ENCODE measurements at regions not wholly inside any gene's neighbourhood (a gene's known extent, or its start where the extent isn't known, plus 50 kb on each side); places are given as distances from the start of the nearest gene placed in this dataset.

DNA sequence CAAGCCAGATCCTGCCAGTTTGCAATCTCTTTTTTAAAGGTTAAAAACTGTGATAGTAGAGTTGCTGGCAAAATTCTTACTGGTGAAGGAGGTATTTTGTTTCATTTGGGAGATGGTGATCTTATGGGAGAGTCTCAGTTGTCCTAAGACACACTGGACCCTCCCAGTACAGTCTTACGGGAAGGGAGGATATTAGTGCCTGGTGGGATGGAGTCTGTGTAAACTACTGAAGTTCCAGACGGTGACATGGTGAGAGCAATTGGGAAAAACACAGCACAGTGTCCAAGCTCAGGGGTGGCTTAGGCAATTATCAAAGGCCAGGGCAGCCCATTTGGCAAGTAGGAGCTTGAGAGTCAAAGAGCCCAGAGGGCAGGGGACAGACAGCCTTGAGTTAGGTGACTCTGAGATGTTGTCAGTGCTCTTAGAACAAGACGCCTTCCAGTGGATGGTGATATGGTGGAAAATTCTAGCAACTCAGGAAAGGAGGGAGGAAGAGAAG lies 143.7 kb upstream of the CCDC68 start (continued):
- TF ChIP-seq, protein P1, sequence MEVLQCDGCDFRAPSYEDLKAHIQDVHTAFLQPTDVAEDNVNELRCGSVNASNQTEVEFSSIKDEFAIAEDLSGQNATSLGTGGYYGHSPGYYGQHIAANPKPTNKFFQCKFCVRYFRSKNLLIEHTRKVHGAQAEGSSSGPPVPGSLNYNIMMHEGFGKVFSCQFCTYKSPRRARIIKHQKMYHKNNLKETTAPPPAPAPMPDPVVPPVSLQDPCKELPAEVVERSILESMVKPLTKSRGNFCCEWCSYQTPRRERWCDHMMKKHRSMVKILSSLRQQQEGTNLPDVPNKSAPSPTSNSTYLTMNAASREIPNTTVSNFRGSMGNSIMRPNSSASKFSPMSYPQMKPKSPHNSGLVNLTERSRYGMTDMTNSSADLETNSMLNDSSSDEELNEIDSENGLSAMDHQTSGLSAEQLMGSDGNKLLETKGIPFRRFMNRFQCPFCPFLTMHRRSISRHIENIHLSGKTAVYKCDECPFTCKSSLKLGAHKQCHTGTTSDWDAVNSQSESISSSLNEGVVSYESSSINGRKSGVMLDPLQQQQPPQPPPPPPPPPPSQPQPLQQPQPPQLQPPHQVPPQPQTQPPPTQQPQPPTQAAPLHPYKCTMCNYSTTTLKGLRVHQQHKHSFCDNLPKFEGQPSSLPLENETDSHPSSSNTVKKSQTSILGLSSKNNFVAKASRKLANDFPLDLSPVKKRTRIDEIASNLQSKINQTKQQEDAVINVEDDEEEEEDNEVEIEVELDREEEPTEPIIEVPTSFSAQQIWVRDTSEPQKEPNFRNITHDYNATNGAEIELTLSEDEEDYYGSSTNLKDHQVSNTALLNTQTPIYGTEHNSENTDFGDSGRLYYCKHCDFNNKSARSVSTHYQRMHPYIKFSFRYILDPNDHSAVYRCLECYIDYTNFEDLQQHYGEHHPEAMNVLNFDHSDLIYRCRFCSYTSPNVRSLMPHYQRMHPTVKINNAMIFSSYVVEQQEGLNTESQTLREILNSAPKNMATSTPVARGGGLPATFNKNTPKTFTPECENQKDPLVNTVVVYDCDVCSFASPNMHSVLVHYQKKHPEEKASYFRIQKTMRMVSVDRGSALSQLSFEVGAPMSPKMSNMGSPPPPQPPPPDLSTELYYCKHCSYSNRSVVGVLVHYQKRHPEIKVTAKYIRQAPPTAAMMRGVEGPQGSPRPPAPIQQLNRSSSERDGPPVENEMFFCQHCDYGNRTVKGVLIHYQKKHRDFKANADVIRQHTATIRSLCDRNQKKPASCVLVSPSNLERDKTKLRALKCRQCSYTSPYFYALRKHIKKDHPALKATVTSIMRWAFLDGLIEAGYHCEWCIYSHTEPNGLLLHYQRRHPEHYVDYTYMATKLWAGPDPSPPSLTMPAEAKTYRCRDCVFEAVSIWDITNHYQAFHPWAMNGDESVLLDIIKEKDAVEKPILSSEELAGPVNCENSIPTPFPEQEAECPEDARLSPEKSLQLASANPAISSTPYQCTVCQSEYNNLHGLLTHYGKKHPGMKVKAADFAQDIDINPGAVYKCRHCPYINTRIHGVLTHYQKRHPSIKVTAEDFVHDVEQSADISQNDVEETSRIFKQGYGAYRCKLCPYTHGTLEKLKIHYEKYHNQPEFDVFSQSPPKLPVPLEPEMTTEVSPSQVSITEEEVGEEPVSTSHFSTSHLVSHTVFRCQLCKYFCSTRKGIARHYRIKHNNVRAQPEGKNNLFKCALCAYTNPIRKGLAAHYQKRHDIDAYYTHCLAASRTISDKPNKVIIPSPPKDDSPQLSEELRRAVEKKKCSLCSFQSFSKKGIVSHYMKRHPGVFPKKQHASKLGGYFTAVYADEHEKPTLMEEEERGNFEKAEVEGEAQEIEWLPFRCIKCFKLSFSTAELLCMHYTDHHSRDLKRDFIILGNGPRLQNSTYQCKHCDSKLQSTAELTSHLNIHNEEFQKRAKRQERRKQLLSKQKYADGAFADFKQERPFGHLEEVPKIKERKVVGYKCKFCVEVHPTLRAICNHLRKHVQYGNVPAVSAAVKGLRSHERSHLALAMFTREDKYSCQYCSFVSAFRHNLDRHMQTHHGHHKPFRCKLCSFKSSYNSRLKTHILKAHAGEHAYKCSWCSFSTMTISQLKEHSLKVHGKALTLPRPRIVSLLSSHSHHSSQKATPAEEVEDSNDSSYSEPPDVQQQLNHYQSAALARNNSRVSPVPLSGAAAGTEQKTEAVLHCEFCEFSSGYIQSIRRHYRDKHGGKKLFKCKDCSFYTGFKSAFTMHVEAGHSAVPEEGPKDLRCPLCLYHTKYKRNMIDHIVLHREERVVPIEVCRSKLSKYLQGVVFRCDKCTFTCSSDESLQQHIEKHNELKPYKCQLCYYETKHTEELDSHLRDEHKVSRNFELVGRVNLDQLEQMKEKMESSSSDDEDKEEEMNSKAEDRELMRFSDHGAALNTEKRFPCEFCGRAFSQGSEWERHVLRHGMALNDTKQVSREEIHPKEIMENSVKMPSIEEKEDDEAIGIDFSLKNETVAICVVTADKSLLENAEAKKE (CRISPR knock-in tag; IDR thresholded peaks at IDR 0.05): no peak
- TF ChIP-seq ZNF331 (CRISPR knock-in tag; IDR thresholded peaks at IDR 0.05; ENCODE audit: low read depth) (no peak), POLR2AphosphoS5 (IDR thresholded peaks at IDR 0.05; ENCODE audit: low read depth) (no peak), CREB1 (CRISPR knock-in tag; IDR thresholded peaks at IDR 0.05; ENCODE audit: low read depth) (no peak), JUNB (IDR thresholded peaks at IDR 0.05; ENCODE audit: unreplicated experiment) (no peak), STAT1 (IDR thresholded peaks at IDR 0.05; ENCODE audit: unreplicated experiment) (no peak), ZNF114 (CRISPR knock-in tag; IDR thresholded peaks at IDR 0.05) (no peak), EZH2 (IDR thresholded peaks at IDR 0.05; ENCODE audit: low read depth, unreplicated experiment) (no peak)

DNA sequence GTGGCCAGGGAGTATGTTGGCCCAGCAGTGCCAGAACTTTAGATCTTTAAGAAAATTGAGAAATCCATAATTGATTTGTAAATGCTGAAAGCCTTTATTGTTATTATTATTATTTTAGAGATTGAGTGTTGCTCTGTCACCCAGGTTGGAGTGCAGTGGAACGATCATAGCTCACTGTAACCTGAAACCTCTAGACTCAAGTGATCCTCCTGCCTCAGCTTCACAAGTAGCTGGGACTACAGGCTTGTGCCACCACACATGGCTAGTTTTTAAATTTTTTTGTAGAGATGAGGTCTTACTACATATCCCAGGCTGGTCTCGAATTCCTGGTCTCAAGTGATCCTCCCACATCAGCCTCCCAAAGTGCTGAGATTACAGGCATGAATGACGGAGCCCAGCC lies 143.2 kb upstream of the CCDC68 start:
- no peak overlapping the region for H2AFZ ChIP-seq
- no peaks in the 10 kb centered on the region for H3K27me3 Mint-ChIP-seq (ENCODE audit: insufficient read depth, low read depth, poor library complexity)
- TF ChIP-seq JUNB (IDR thresholded peaks at IDR 0.05; ENCODE audit: unreplicated experiment): no peak
- no peak for TF ChIP-seq STAT1 (IDR thresholded peaks at IDR 0.05; ENCODE audit: unreplicated experiment)
- no peak for TF ChIP-seq NANOG (IDR thresholded peaks at IDR 0.05; ENCODE audit: borderline replicate concordance)
- TF ChIP-seq, protein P2, sequence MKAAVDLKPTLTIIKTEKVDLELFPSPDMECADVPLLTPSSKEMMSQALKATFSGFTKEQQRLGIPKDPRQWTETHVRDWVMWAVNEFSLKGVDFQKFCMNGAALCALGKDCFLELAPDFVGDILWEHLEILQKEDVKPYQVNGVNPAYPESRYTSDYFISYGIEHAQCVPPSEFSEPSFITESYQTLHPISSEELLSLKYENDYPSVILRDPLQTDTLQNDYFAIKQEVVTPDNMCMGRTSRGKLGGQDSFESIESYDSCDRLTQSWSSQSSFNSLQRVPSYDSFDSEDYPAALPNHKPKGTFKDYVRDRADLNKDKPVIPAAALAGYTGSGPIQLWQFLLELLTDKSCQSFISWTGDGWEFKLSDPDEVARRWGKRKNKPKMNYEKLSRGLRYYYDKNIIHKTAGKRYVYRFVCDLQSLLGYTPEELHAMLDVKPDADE (IDR thresholded peaks at IDR 0.05): no peak
- no peak for TF ChIP-seq ZNF114 (CRISPR knock-in tag; IDR thresholded peaks at IDR 0.05)
- TF ChIP-seq, protein P3, sequence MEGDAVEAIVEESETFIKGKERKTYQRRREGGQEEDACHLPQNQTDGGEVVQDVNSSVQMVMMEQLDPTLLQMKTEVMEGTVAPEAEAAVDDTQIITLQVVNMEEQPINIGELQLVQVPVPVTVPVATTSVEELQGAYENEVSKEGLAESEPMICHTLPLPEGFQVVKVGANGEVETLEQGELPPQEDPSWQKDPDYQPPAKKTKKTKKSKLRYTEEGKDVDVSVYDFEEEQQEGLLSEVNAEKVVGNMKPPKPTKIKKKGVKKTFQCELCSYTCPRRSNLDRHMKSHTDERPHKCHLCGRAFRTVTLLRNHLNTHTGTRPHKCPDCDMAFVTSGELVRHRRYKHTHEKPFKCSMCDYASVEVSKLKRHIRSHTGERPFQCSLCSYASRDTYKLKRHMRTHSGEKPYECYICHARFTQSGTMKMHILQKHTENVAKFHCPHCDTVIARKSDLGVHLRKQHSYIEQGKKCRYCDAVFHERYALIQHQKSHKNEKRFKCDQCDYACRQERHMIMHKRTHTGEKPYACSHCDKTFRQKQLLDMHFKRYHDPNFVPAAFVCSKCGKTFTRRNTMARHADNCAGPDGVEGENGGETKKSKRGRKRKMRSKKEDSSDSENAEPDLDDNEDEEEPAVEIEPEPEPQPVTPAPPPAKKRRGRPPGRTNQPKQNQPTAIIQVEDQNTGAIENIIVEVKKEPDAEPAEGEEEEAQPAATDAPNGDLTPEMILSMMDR (conservative IDR thresholded peaks at IDR 0.05; ENCODE audit: low read depth in 2 of 2): no peak
- TF ChIP-seq, protein P4, sequence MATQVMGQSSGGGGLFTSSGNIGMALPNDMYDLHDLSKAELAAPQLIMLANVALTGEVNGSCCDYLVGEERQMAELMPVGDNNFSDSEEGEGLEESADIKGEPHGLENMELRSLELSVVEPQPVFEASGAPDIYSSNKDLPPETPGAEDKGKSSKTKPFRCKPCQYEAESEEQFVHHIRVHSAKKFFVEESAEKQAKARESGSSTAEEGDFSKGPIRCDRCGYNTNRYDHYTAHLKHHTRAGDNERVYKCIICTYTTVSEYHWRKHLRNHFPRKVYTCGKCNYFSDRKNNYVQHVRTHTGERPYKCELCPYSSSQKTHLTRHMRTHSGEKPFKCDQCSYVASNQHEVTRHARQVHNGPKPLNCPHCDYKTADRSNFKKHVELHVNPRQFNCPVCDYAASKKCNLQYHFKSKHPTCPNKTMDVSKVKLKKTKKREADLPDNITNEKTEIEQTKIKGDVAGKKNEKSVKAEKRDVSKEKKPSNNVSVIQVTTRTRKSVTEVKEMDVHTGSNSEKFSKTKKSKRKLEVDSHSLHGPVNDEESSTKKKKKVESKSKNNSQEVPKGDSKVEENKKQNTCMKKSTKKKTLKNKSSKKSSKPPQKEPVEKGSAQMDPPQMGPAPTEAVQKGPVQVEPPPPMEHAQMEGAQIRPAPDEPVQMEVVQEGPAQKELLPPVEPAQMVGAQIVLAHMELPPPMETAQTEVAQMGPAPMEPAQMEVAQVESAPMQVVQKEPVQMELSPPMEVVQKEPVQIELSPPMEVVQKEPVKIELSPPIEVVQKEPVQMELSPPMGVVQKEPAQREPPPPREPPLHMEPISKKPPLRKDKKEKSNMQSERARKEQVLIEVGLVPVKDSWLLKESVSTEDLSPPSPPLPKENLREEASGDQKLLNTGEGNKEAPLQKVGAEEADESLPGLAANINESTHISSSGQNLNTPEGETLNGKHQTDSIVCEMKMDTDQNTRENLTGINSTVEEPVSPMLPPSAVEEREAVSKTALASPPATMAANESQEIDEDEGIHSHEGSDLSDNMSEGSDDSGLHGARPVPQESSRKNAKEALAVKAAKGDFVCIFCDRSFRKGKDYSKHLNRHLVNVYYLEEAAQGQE (IDR thresholded peaks at IDR 0.05; ENCODE audit: unreplicated experiment): no peak
- no peak for TF ChIP-seq POLR2AphosphoS5 (IDR thresholded peaks at IDR 0.05; ENCODE audit: low read depth)
- no peak for TF ChIP-seq ZNF331 (CRISPR knock-in tag; IDR thresholded peaks at IDR 0.05; ENCODE audit: low read depth)

More for the DNA sequence above, 143.2 kb upstream of the CCDC68 start:
- Mint-ChIP-seq H3K9me3 (no peaks in the 10 kb centered on the region), H3K4me1 (no peaks in the 10 kb centered on the region), H3K27ac (no peak overlapping the region), H3K4me3 (no peak overlapping the region), H3K36me3 (ENCODE audit: low read depth) (no peaks in the 10 kb centered on the region)
- Histone ChIP-seq H4K20me1 (replicated peaks; ENCODE audit: insufficient read depth) (no peaks in the 10 kb centered on the region), H3K27ac (ENCODE audit: low read depth) (no peak overlapping the region), H3K4me2 (no peak overlapping the region), H3K79me2 (replicated peaks; ENCODE audit: insufficient read depth) (no peaks in the 10 kb centered on the region), H3K36me3 (ENCODE audit: insufficient read depth) (no peaks in the 10 kb centered on the region), H3K4me1 (ENCODE audit: insufficient read depth) (no peaks in the 10 kb centered on the region), H3F3A (replicated peaks; ENCODE audit: low read depth) (no peaks in the 10 kb centered on the region), H3K4me3 (no peak overlapping the region), H3K9me2 (ENCODE audit: insufficient read depth) (no peaks in the 10 kb centered on the region), H3K27me3 (ENCODE audit: insufficient read depth) (no peaks in the 10 kb centered on the region)
- no peak for ATAC-seq
- DNase-seq (ENCODE audit: low spot score): no peak
